Ishikawa (cell line): ENCODE measurements at regions not wholly inside any gene's neighbourhood (a gene's known extent, or its start where the extent isn't known, plus 50 kb on each side); places are given as distances from the start of the nearest gene placed in this dataset.

Experiments used
- CEBPB ChIP-seq: IDR thresholded peaks from 2 replicates; pipeline ENCODE4 v1.6.1; 2012
- CREB1 ChIP-seq: IDR thresholded peaks from 2 replicates; pipeline ENCODE4 v1.6.1; 2012; ENCODE audit warnings: low read depth
- EGR1 ChIP-seq: IDR thresholded peaks from 2 replicates; pipeline ENCODE4 v1.6.1; 2012
- EP300 ChIP-seq: IDR thresholded peaks from 2 replicates; pipeline ENCODE4 v1.6.1; 2012; ENCODE audit warnings: borderline replicate concordance
- FOXM1 ChIP-seq: IDR thresholded peaks from 2 replicates; pipeline ENCODE4 v1.6.1; 2012; ENCODE audit warnings: low read depth, borderline replicate concordance
- NFIC ChIP-seq: IDR thresholded peaks from 2 replicates; pipeline ENCODE4 v1.6.1; 2012
- RAD21 ChIP-seq: IDR thresholded peaks from 2 replicates; pipeline ENCODE4 v1.6.1; 2012; ENCODE audit warnings: low read depth
- TAF1 ChIP-seq: IDR thresholded peaks from 2 replicates; pipeline ENCODE4 v1.6.1; 2012; ENCODE audit warnings: low read depth, mild to moderate bottlenecking
- TCF12 ChIP-seq: IDR thresholded peaks from 2 replicates; pipeline ENCODE4 v1.6.1; 2012; ENCODE audit warnings: low read depth
- TEAD4 ChIP-seq: IDR thresholded peaks from 2 replicates; pipeline ENCODE4 v1.6.1; 2012
- USF1 ChIP-seq: IDR thresholded peaks from 2 replicates; pipeline ENCODE4 v1.6.1; 2012
- YY1 ChIP-seq: IDR thresholded peaks from 2 replicates; pipeline ENCODE4 v1.6.1; 2012; ENCODE audit warnings: low read depth
- ZBTB7A ChIP-seq: IDR thresholded peaks from 2 replicates; pipeline ENCODE4 v1.6.1; 2012; ENCODE audit warnings: low read depth
- TF ChIP-seq, protein P1 (sequence below): IDR thresholded peaks from 2 replicates; pipeline ENCODE4 v1.6.1; 2012
- TF ChIP-seq, protein P2 (sequence below): IDR thresholded peaks from 2 replicates; pipeline ENCODE4 v1.6.1; 2012; ENCODE audit warnings: low read depth, mild to moderate bottlenecking

GRCh38 chr4:132180020-132180427, 969.1 kb upstream of the PCDH10 start:
- peak; percentile 63; the same call in 1 of the 2 replicates for TF ChIP-seq TEAD4
- no peak for TF ChIP-seq RAD21
- peak; percentile 21; the same call in 1 of the 2 replicates for TF ChIP-seq EP300

DNA sequence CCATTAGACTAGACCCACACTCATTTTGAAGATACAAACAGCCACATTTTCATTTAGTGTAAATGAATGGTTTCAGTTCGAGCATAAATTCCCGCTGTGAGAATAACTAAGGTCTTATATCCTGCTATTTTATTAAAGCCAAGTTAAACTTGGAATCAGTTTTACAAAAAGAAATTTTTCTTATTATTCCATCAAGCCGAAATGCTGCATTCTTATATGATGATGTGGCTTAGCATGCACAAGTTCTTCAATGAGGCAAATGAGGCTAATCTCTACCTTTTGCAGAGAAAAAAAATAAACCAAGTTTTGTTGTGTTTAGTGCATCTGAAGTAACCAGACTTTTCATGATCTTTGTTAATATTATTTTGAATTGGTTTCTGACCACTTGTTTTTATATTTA, 953.9 kb upstream of the PCDH10 start:
- no peak for TF ChIP-seq FOXM1
- TF ChIP-seq, protein P1, sequence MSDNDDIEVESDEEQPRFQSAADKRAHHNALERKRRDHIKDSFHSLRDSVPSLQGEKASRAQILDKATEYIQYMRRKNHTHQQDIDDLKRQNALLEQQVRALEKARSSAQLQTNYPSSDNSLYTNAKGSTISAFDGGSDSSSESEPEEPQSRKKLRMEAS: no peak
- TF ChIP-seq EGR1: no peak
- no peak for TF ChIP-seq EP300
- no peak for TF ChIP-seq CREB1
- TF ChIP-seq NFIC: no peak
- TF ChIP-seq USF1: no peak

DNA sequence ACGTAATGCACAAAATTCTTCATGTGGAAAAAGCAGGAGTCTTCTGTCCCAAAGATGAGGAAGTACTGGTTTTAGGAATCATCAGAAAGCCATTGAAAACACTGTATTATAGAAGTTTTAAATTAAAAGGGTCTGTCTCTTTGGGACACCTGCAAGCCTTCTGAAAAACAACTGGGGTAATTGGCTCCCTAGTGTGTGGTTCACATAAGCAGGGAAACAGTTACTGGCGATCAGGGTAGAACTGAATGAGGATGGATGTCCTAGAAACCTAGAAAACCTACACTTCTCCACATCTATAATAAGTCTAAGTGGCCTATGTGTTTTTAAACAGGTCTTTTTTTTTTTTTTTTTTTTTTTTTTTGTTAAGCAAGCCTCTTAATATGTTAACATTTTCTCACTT, 945.5 kb upstream of the PCDH10 start:
- TF ChIP-seq, protein P2, sequence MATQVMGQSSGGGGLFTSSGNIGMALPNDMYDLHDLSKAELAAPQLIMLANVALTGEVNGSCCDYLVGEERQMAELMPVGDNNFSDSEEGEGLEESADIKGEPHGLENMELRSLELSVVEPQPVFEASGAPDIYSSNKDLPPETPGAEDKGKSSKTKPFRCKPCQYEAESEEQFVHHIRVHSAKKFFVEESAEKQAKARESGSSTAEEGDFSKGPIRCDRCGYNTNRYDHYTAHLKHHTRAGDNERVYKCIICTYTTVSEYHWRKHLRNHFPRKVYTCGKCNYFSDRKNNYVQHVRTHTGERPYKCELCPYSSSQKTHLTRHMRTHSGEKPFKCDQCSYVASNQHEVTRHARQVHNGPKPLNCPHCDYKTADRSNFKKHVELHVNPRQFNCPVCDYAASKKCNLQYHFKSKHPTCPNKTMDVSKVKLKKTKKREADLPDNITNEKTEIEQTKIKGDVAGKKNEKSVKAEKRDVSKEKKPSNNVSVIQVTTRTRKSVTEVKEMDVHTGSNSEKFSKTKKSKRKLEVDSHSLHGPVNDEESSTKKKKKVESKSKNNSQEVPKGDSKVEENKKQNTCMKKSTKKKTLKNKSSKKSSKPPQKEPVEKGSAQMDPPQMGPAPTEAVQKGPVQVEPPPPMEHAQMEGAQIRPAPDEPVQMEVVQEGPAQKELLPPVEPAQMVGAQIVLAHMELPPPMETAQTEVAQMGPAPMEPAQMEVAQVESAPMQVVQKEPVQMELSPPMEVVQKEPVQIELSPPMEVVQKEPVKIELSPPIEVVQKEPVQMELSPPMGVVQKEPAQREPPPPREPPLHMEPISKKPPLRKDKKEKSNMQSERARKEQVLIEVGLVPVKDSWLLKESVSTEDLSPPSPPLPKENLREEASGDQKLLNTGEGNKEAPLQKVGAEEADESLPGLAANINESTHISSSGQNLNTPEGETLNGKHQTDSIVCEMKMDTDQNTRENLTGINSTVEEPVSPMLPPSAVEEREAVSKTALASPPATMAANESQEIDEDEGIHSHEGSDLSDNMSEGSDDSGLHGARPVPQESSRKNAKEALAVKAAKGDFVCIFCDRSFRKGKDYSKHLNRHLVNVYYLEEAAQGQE: no peak
- TF ChIP-seq, protein P1: no peak
- TF ChIP-seq EP300 (no peak), FOXM1 (no peak), TEAD4 (no peak), EGR1 (no peak), NFIC (no peak), TAF1 (no peak), CEBPB (no peak), USF1 (no peak)

- TF ChIP-seq USF1 (no peak), EGR1 (no peak)
Observed at GRCh38 chr4:132214519-132214918, 934.6 kb upstream of the PCDH10 start.

GRCh38 chr4:132218406-132218805, 930.7 kb upstream of the PCDH10 start:
- TF ChIP-seq TCF12 (no peak), NFIC (no peak), EGR1 (no peak), EP300 (no peak), ZBTB7A (no peak), TEAD4 (no peak), RAD21 (no peak), YY1 (no peak), CEBPB (no peak), CREB1 (no peak), TAF1 (no peak), FOXM1 (no peak), USF1 (no peak)
- TF ChIP-seq, protein P1: no peak

DNA sequence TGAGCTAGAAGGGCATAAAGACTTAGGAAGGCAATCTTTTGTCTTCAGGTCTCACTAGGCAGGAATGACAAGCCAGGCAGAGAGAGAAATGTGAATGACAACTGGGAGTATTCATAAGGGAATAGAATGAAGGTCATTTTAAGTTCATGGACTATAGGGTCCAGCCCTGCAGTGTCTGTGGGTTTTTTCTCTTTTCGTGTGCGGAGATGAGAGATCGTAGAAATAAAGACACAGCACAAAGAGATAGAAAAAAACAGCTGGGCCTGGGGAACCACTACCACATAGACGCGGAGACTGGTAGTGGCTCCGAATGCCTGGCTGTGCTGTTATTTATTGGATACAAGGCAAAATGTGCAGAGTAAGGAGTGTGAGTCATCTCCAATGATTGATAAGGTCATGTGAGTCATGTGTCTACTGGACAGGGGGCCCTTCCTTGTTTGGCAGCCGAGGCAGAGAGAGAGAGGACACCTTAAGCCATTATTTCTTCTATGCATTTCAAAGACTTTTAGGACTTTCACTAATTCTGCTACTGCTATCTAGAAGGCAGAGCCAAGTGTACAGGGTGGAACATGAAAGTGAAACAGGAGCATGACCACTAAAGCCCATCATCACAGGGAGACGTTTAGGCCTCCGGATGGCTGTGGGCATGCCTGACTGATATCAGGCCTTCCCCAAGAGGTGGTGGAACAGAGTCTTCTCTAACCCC, 921.8 kb upstream of the PCDH10 start:
- TF ChIP-seq EGR1 (no peak), USF1 (no peak), NFIC (no peak), CEBPB (no peak), TEAD4 (no peak), EP300 (no peak), TCF12 (no peak), TAF1 (no peak), YY1 (no peak), CREB1 (no peak), FOXM1 (no peak), ZBTB7A (no peak), RAD21 (no peak)
- TF ChIP-seq, protein P2: no peak
- TF ChIP-seq, protein P1: no peak
